Stomach smooth muscle (tissue), 2 donors: ENCODE measurements at regions not wholly inside any gene's neighbourhood (a gene's known extent, or its start where the extent isn't known, plus 50 kb on each side); places are given as distances from the start of the nearest gene placed in this dataset.
A peak's percentile ranks its signal among the peaks of the same experiment; 100 is the strongest.

Experiments
- H3K27ac ChIP-seq: one replicate; pipeline ENCODE4 v1.7.0; 2013; ENCODE audit warnings: mild to moderate bottlenecking, low read length, inconsistent platforms
- H3K27me3 ChIP-seq, 2 donors: one replicate each; pipeline ENCODE4 v1.7.0; 2013; ENCODE audit warnings: low read length in 2 of 2; ENCODE audit not compliant: insufficient read depth in 2 of 2, control insufficient read depth in 1 of 2
- H3K36me3 ChIP-seq, 2 donors: one replicate each; pipeline ENCODE4 v1.7.0; 2013; ENCODE audit warnings: low read length in 2 of 2; ENCODE audit not compliant: control insufficient read depth in 2 of 2, insufficient read depth in 2 of 2
- H3K4me1 ChIP-seq: one replicate; pipeline ENCODE4 v1.7.0; 2013; ENCODE audit warnings: low read length; ENCODE audit not compliant: control insufficient read depth, insufficient read depth
- H3K4me3 ChIP-seq, 2 donors: one replicate each; pipeline ENCODE4 v1.7.0; 2013; ENCODE audit warnings: low read length in 2 of 2
- H3K9ac ChIP-seq, 2 donors: one replicate each; pipeline ENCODE4 v1.7.0; 2013; ENCODE audit warnings: low read length in 2 of 2, mild to moderate bottlenecking in 1 of 2
- H3K9me3 ChIP-seq, 2 donors: one replicate each; pipeline ENCODE4 v1.7.0; 2013; ENCODE audit warnings: low read length in 2 of 2; ENCODE audit not compliant: control insufficient read depth in 2 of 2
- donor health status: healthy.
- donor health status: Pancreatic carcinoma.

GRCh38 chr5:36355516-36355915 lies 53.8 kb upstream of the RANBP3L start:
- Histone ChIP-seq H3K4me3 (no peak overlapping the region), H3K4me1 (no peaks in the 10 kb centered on the region), H3K27ac (no peak overlapping the region), H3K36me3 (no peaks in the 10 kb centered on the region), H3K9me3 (no peaks in the 10 kb centered on the region), H3K27me3 (no peaks in the 10 kb centered on the region), H3K9ac (no peak overlapping the region)

- Histone ChIP-seq H3K36me3 (no peaks in the 10 kb centered on the region), H3K27ac (no peak overlapping the region), H3K4me3 (no peak overlapping the region), H3K27me3 (no peaks in the 10 kb centered on the region), H3K9ac (no peak overlapping the region), H3K4me1 (no peaks in the 10 kb centered on the region), H3K9me3 (no peaks in the 10 kb centered on the region)
These were observed 55.2 kb upstream of the RANBP3L start for GRCh38 chr5:36356915-36357314.

- Histone ChIP-seq H3K4me1 (no peaks in the 10 kb centered on the region), H3K4me3 (no peak overlapping the region), H3K27me3 (no peaks in the 10 kb centered on the region), H3K36me3 (no peaks in the 10 kb centered on the region), H3K9ac (no peak overlapping the region), H3K9me3 (no peaks in the 10 kb centered on the region), H3K27ac (no peak overlapping the region)
These were observed 55.8 kb upstream of the RANBP3L start for GRCh38 chr5:36357391-36357975.

GRCh38 chr5:36359267-36359666 lies 57.6 kb upstream of the RANBP3L start:
- Histone ChIP-seq H3K27me3 (no peaks in the 10 kb centered on the region), H3K9me3 (no peaks in the 10 kb centered on the region), H3K4me1 (no peaks in the 10 kb centered on the region), H3K27ac (no peak overlapping the region), H3K4me3 (no peak overlapping the region), H3K36me3 (no peaks in the 10 kb centered on the region), H3K9ac (no peak overlapping the region)

- no peak overlapping the region for H3K27ac ChIP-seq
- no peak overlapping the region for H3K9ac ChIP-seq
- no peaks in the 10 kb centered on the region for H3K9me3 ChIP-seq
- no peaks in the 10 kb centered on the region for H3K4me1 ChIP-seq
- H3K27me3 ChIP-seq: no peaks in the 10 kb centered on the region
- H3K4me3 ChIP-seq: no peak overlapping the region
- no peaks in the 10 kb centered on the region for H3K36me3 ChIP-seq
These were observed 58.6 kb upstream of the RANBP3L start for GRCh38 chr5:36360307-36360706.

GRCh38 chr5:36363101-36363500 lies 61.4 kb upstream of the RANBP3L start:
- no peak overlapping the region for H3K27ac ChIP-seq
- H3K36me3 ChIP-seq: no peaks in the 10 kb centered on the region
- H3K9me3 ChIP-seq: no peaks in the 10 kb centered on the region
- peaks cover 3% of the 10 kb centered on the region for H3K4me1 ChIP-seq
- H3K4me3 ChIP-seq: no peak overlapping the region
- H3K27me3 ChIP-seq: no peaks in the 10 kb centered on the region
- no peak overlapping the region for H3K9ac ChIP-seq

- Histone ChIP-seq H3K27ac (no peak overlapping the region), H3K9ac (no peak overlapping the region), H3K4me1 (peaks cover 3% of the 10 kb centered on the region), H3K27me3 (no peaks in the 10 kb centered on the region), H3K36me3 (no peaks in the 10 kb centered on the region), H3K9me3 (no peaks in the 10 kb centered on the region), H3K4me3 (no peak overlapping the region)
These were observed 62.0 kb upstream of the RANBP3L start for GRCh38 chr5:36363744-36364143.

- Histone ChIP-seq H3K27ac (no peak overlapping the region), H3K4me1 (peaks cover 3% of the 10 kb centered on the region), H3K4me3 (no peak overlapping the region), H3K9me3 (no peaks in the 10 kb centered on the region), H3K9ac (no peak overlapping the region), H3K36me3 (no peaks in the 10 kb centered on the region), H3K27me3 (no peaks in the 10 kb centered on the region)
These were observed 62.8 kb upstream of the RANBP3L start for GRCh38 chr5:36364473-36364872.

GRCh38 chr5:36365896-36366295 lies 64.2 kb upstream of the RANBP3L start:
- Histone ChIP-seq H3K9me3 (no peaks in the 10 kb centered on the region), H3K36me3 (no peaks in the 10 kb centered on the region), H3K9ac (no peak overlapping the region), H3K4me1 (peaks cover 3% of the 10 kb centered on the region), H3K27ac (no peak overlapping the region), H3K27me3 (no peaks in the 10 kb centered on the region), H3K4me3 (no peak overlapping the region)

GRCh38 chr5:36366883-36367282 lies 65.2 kb upstream of the RANBP3L start:
- no peak overlapping the region for H3K9ac ChIP-seq
- peaks cover 3% of the 10 kb centered on the region for H3K4me1 ChIP-seq
- no peak overlapping the region for H3K27ac ChIP-seq
- no peaks in the 10 kb centered on the region for H3K27me3 ChIP-seq
- no peaks in the 10 kb centered on the region for H3K36me3 ChIP-seq
- H3K4me3 ChIP-seq: no peak overlapping the region
- no peaks in the 10 kb centered on the region for H3K9me3 ChIP-seq

- Histone ChIP-seq H3K36me3 (no peaks in the 10 kb centered on the region), H3K4me1 (peaks cover 3% of the 10 kb centered on the region), H3K4me3 (peak overlapping the region in 1 of 2 donors; percentile 8), H3K27me3 (no peaks in the 10 kb centered on the region), H3K27ac (no peak overlapping the region), H3K9ac (no peak overlapping the region), H3K9me3 (no peaks in the 10 kb centered on the region)
These were observed 65.8 kb upstream of the RANBP3L start for GRCh38 chr5:36367524-36367923.
